NCI-H1930 (cell line): ENCODE measurements at regions not wholly inside any gene's neighbourhood (a gene's known extent, or its start where the extent isn't known, plus 50 kb on each side); places are given as distances from the start of the nearest gene placed in this dataset.
"Not testable (repeated sequence)": the region's sequence is repeated elsewhere in the genome, so short reads cannot be mapped to it uniquely, and the experiment has no call there.

Experiments
- DNase-seq, 2 experiments: peaks; one replicate each; lab custom pipeline; 2025; lab: John Stamatoyannopoulos, UW

DNA sequence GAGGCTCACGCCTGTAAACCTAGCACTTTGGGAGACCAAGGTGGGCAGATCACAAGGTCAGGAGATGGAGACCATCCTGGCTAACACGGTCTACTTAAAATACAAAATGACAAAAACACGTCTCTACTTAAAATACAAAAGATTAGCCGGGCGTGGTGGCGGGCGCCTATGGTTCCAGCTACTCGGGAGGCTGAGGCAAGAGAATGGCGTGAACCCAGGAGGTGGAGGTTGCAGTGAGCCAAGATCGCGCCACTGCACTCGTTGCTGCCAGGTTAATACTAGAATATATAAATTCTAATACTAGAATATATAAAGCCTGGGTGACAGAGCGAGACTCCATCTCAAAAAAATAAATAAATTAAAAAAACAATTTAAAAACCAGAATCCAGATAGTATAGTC, 588.7 kb upstream of the CDH7 start:
- not testable (repeated sequence) for DNase-seq

DNA sequence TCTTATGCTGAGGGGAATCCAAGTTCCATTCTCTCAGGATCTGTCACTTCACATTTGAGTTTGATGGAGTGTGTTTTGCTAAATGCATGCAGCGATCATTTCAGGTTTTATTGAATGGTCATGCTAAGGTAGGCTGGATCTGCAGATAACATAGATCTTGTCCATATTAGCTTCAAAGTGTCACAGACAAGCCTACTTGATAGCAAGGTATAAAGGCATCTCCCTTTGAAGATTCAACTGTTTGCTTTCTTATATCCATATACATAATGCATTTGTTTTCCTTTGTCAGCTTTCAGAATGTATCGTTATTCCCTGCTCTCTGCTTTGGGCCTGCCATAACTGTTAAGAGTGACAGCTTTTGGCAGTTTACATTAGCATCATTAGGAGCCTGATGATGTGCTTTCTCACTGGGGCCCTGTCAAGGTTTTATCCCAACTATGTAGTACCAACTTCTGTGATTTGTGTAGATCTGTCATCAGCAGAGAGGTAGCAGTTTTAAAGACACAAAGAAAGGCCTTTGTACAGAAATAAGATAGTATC, 604.3 kb upstream of the CDH7 start:
- peak in 1 of 2 experiments; percentile 14 for DNase-seq

DNA sequence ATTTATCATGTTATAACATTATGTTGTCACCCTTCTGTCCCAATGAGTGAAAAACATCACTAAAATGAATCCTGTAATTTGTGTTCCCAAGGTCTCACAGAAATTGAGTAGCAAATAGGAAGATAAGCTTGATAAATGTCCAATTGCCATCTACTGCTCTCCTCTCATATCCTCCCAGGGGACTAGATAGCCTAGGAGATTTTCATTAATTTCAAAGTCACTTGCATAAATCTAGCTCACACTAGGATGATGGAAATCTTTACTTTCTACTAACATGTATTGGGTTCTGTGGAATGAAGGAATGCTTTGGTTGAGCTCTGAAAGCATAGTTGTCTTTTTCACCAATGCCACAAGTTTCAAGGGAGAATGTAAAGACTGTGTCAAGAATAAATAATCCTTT, 605.5 kb upstream of the CDH7 start:
- no peak for DNase-seq

DNA sequence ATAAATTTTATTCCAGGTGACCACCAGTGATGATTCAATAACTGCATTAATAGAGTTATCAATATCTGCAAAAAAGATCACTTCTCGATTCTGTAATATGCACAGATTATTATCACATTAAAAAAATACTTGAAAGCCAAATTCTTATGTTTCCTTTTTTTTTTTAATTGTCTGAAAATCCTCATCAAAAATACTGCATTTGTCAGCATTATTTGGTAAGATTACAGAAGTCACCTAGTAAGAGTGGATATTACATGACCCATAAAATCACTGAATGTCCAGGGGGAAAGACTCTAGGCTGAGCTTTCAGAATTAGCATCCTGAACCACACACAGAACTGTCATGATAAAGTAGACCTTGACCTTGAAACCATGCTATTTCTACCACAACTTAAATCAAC, 617.2 kb upstream of the CDH7 start:
- no peak for DNase-seq

DNA sequence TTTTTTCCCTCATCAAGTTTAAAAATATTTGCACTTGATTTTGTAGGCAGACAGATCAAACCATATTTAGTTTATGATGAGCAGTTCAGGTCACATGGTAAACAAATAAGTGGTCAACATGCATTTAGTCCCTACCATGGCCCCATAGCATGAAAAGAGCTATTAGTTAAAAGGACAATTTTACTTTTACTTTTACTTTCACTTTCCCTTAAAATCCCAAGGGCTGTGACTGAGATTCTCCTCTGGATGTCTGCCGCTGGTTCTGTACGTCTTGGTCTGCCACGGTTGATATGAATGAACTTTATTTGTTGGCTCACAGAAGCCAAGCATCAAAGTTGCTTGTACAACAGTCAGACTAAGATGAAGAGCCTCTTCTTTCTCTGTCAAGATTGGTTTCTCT, 626.2 kb upstream of the CDH7 start:
- no peak for DNase-seq

DNA sequence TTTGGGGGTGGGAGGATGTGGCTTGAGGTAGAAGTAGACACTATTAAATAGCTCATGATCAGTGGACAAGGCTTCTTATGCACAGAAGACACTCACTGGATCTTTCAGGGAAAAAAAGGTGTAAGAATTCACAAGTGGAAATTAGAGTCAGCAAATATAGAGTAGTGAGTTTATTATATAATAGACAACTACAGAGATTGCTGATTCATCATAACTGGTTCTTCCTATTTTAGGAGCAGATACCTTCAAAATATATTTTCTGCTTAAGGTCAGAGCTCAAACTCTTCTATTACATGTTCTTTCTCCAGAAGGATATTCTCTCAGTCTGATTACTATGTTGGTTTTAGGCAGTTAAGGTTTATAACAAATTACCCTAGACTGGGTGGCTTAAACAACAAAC, 646.9 kb upstream of the CDH7 start:
- DNase-seq = no peak

DNA sequence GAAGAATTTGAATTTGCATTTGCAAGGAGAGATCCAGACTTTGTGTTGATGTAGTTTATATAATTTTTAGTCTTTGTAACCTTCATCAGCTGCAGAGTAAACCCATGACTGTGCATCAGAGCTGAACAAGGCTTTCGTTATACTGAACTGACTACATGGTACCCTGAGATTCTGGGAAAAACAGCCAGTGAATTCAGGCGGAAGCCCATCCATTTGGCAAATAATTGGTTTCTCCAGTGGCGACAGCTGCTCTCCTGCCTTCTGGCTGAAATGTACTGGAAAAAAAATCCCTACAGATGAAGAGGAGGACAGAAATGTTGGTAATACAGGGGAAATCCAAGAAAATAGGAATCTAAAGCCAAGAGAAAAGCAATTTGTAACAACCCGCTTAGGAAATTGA, 657.5 kb upstream of the CDH7 start:
- no peak for DNase-seq

DNA sequence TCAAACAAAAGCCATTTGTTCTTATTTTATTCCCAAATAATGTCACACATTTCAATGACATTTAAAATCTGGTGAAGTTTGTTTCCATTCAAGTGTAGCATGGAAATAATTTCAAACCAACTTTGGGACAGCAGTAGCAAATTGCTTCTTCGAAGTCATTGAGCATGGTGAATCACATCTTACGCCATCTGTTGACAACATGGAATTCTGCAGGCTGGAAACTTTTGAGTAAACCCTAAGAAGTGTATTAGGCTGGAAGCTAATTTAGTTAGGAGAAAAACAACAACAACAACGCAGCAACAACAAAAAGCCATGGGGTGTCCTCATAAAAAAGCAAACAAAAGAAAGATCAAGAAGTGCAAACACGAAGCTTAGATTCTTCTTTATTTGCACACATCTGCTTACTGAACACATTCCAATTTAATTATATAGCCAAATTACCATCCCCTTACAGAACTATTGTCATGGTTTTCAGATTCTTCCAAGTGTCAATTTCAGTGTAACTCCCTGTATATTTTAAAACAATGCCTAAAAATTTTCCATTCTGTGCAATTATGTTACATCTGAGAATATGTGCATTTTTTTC, 659.0 kb upstream of the CDH7 start:
- DNase-seq = no peak

DNA sequence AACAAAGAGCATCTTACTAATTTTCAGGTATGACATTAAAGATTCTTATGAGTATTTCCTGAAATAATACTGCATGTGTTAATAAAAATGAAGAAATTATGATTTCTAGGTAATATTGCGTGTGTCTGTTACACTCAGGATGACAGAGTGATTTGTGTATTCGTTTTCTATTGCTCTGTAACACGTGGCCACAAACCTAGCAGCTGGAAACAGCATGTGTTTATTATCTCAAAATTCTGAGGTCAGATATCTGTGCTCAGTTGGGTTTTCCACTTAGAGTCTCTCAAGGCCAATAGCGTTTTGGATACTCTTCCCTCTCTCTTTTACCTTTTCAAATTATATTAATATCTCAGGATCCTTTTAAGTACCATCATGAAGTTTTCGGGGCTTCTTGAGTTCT, 667.9 kb upstream of the CDH7 start:
- DNase-seq = no peak

DNA sequence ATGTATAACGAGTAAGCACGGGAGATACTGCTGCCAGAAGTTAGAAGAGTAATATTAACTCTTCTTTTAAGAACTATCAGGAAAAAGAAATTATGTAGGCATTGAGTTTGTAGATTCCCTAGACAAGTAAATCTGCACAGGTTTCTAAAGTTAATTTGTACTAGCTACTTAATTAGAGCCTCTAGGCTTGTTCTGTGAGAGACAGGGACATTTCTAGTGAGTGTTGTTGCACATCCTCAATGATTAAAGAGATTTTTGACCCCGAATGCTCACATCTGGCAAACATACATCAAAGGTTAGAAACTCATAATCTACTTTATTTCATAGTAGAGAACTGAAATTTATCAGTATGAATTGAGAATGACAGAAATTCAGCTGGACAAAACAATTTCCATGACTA, 669.0 kb upstream of the CDH7 start:
- no peak for DNase-seq

DNA sequence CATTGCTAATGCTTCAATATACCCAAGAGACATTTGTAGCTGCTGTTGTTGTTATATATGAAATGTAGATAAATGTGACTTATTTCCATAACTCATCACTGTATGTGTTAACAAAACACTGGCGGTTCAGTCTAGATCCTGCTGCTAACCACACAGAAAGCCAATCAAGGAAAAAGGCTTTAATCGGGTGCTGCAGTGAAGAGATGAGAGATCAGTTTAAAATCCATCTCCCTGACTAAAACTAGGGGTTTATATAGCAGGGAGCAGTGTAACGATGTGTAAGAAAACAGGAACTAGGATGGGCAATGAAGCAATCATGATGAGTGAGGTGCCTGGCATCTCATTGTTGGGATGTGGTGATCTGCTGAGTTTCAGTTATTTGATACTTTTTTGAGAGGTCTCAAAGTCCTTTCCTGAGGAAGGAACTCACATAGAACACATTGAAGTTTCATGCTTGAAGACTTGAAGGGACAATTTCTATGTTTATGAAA, 677.7 kb upstream of the CDH7 start:
- no peak for DNase-seq

DNA sequence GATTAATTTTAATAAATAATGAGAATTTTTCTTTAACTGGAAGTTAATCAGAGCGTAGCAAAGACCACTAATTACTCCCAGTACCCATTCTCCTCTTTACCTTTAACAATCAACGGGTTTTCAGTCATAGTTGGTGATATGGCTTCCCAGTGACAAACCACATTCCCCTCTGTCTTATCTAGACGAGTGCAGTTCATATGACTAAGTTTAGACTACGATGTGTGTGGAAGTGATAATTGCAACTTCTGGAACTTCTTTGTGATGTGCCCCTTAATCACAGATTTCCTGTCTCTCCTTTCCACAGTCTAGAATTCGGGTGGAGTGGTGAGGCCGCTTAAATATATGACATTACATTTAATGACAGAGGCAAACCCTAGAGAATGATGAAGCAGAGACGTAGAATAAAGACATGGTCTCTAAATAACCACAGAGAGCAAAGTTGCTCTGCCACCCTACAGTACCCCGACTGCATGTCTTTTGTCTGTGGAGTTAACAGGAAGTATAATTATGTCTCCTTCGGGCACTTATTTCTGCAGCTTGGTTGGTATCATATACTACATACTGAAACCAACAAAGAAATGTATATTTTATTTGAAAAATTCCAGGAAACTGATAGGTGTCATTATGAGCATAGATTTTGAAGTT, 693.3 kb upstream of the CDH7 start:
- DNase-seq = no peak

DNA sequence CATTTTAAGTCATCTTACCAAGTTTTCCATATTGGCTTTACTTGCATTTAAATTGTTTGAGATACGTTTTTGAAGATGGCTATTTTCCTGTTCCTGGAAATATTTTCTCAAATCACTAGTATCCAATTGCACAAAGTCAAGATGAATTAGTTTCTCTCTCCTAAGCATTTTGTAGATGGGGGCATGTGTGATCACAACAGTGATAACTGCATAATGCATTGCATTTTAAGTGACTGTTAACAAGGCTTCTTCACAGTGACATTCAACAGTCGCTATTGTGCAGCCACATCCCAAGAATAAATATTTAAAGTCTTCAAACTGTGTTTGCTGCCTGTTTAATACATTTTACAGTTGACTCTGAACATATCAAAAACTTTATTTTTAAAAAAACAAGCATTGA, 694.2 kb upstream of the CDH7 start:
- no peak for DNase-seq

DNA sequence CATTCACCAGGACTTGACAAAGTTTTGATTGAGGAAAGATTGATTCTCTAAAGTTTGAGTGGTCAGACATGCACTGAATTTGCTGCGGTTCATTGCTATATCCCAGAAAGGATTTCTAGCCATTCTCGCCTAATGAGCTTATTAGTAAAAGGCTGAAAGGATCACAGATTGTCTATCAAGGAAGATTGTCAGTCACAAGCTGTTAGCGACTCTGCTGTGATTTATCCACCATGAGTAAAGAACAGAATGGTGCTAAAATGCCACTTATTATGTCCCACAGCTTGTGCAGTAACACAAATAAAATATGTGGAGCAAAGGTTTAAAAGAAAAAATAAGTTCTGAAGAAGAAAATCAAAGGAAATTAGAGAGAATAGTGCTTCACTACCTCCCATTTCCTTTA, 701.2 kb upstream of the CDH7 start:
- DNase-seq = no peak

DNA sequence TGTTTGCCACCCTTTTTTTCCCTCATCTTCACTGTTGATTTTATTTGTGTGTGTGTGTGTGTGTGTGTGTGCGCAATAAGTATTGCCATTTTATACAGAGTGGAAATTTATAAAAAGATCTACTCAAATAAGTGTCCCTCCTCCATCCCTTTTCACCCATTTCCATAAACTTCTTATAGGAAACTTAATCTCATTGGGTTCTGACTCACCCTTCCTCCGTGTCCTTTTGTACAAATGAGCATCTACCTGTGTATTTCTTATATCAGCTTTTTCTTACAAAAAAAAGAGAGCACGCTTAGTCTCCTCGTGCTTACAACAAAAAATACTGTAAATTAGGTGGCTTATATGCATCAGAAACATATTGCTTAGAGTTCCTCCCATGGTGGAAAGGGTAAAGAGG, 711.2 kb upstream of the CDH7 start:
- no peak for DNase-seq

DNA sequence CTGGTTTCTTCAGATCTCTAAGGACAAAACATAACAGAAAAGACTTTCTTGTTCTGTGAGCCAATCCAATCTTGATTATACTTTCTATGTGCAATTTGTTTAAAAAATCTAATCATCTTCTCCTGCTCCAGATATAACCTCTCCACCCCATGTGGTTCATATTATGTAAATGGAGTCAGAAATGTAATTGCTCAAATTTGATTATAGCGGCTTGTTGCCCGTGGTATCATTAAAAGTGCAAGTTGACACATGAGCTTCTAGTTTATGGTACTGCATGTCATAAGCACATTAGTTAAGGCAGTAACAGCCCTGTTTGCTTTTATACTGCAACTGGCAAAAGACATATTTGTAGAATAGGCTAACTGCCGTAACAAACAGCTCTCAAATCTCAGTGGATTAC, 715.1 kb upstream of the CDH7 start:
- DNase-seq = no peak

DNA sequence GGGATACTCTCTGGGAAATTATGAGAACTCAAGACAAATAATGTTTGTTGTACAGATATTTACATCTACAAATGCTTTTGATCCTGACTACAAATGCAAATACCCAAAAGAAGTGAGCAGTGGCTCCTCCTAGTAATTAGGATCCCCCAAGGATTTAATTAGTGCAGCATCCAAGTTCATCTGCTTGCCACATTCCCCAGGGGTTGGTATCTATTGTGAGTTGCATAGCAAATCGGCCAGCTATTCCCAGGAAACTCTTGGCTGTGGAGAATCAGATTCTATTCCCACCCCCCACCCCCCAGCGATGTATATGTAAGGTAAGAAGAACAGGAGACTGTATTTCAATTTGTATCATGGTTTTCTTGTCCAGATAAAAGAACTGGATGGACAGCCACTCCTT, 725.1 kb upstream of the CDH7 start:
- no peak for DNase-seq

DNA sequence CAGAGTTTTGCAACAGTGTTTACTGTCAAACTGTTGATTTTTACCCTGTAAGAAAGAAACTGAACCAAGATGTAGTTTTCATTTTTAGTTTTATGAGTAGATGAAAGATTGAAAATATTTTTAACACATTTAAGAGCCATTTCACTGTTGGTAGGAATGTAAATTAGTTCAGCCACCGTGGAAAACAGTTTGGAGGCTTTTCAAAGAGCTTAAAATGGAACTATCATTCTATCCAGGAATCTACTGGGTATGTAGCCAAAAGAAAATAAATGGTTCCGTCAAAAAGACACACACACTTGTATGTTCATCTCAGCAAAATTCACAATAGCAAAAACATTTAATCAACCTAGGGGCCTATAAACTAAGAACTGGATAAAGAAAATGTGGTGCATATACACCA, 729.8 kb upstream of the CDH7 start:
- DNase-seq = no peak

DNA sequence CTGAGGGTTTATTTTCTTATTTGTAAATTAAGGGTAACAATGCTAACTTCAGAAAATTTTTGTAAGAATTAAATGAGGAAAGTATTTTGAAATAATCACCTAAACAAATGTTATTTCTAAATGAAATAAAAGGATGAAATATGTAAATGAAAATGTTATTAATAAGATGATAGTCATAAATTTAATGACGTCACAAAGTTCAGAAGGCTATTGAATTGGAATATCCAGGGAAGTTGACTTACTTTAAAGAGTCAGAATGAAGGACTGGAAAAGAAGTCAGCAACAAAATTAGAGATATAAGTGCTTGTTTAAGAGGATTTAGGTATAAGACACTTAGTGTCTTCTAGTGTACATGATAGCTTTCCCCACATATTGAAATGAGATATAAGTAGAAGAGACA, 732.6 kb upstream of the CDH7 start:
- no peak for DNase-seq

DNA sequence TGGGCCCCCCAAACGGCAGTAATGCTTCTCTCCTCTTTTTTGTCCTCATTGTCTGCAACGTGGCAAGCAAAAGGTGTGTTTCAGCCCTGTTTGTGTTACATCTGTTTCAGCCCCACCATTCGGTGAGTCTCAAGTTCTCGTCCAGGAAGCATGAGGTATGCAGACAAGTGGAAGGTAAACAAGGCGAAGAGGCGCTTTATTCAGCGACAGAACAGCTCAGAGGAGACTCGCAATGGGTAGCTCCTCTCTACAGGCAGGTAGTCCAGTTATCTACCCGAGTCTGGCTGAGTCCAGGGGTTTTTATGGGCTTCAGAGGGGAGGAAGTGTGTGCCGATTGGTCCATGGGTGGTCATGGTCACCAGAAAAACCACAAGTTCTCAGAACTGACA, 733.4 kb upstream of the CDH7 start:
- DNase-seq = no peak

DNA sequence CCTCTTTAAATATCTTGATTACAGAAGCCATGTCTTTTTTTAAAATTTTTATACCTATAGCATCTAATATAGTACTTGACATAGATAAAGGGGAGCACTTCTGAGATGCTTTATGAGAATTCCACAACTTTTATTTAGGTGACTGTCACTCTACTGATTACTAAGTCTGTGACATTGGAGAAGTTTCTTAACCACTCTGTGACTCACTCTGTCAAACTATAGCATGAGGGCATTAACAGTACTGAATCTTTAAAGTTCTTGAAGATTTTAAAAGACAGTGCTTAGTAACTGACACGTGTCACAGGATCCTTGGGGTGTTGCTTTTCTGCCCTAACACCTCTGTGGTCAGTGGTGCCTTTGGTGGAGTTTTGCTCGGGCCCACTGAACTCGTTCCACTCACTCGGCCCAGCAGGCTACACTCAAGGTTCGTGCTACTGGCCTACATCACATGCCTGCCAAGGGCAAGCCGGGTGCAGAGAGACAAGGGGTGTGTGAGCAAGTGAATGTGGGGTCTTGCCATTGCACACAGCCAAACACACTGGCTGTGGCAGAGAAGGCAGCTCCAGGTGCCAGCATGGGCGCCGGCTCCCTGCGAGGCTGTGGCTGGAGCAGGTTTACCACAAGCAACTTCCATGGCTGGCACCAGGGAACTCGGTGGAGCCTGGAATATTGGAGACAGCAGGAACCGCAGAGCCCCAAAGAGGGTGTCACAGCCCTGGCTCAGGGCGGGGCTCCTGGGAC, 734.0 kb upstream of the CDH7 start:
- no peak for DNase-seq

DNA sequence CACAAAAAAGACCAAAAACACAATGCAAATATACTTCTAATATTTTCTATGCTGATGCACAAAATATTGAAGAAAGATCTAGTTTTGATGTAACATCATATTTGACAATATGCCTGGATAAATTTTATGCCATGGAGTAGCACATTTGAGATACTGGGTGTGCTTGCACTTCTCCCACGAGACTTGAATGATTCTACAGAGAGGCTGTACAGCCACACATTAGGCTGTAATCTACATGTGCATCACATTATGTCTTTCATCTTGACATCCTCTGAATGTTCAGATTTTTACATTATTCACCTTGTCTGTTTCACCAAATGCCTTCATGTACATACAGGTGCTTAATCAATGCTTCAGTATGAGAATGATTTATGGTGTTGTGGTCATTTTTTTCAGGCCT, 756.4 kb upstream of the CDH7 start:
- peak in 1 of 2 experiments; percentile 10 for DNase-seq

DNA sequence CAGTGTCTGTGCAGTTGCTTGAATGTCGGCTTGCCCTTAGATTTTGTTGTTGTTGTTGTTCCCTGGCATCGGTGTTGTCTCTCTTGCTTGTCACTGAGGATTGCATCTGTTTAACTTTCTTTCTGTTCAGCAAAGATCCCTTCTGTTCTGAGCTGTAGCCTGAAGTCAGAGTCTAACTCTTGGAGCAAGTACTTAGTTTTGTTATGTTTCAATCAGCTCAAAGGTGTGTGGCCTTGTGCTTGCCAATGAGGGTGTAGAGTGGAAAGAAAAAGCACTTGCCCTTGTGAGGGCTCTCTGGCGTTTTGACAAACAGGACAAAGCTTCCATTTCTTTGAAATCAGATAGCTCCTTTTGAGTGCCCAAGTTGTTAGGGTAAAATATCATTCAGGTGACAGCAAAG, 757.1 kb upstream of the CDH7 start:
- no peak for DNase-seq
